ENCODE measurements at regions not wholly inside any gene's neighbourhood (a gene's known extent, or its start where the extent isn't known, plus 50 kb on each side); places are given as distances from the start of the nearest gene placed in this dataset.

- DNase-seq (ENCODE audit: low spot score), result no peak
These were observed 70.4 kb upstream of the FCN1 start for GRCh38 chr9:134987906-134988700.

- DNase-seq (ENCODE audit: low spot score), result no peak
These were observed 71.0 kb upstream of the FCN1 start for GRCh38 chr9:134988706-134989105.

- DNase-seq (ENCODE audit: low spot score), result no peak
These were observed 71.7 kb upstream of the FCN1 start for GRCh38 chr9:134989206-134990065.

GRCh38 chr9:134991808-134992754, 74.4 kb upstream of the FCN1 start:
- no peak for DNase-seq (ENCODE audit: low spot score)

GRCh38 chr9:134992755-134993124, 75.0 kb upstream of the FCN1 start:
- no peak for DNase-seq (ENCODE audit: low spot score)

- no peak for DNase-seq (ENCODE audit: low spot score)
These were observed 75.7 kb upstream of the FCN1 start for GRCh38 chr9:134993416-134993815.

GRCh38 chr9:134993996-134994720, 76.4 kb upstream of the FCN1 start:
- no peak for DNase-seq (ENCODE audit: low spot score)

GRCh38 chr9:134994926-134995791, 77.4 kb upstream of the FCN1 start:
- DNase-seq (ENCODE audit: low spot score), result no peak

- DNase-seq (ENCODE audit: low spot score), result no peak
These were observed 78.0 kb upstream of the FCN1 start for GRCh38 chr9:134995792-134996120.

- no peak for DNase-seq (ENCODE audit: low spot score)
These were observed 79.1 kb upstream of the FCN1 start for GRCh38 chr9:134996591-134997530.

GRCh38 chr9:135000647-135001245, 83.0 kb upstream of the FCN1 start:
- no peak for DNase-seq (ENCODE audit: low spot score)

GRCh38 chr9:135001526-135001925, 83.8 kb upstream of the FCN1 start:
- no peak for DNase-seq (ENCODE audit: low spot score)

- DNase-seq (ENCODE audit: low spot score), result no peak
These were observed 84.6 kb upstream of the FCN1 start for GRCh38 chr9:135002336-135002735.

- no peak for DNase-seq (ENCODE audit: low spot score)
These were observed 84.7 kb upstream of the OLFM1 start for GRCh38 chr9:135002802-135003201.

- DNase-seq (ENCODE audit: low spot score), result no peak
These were observed 82.7 kb upstream of the OLFM1 start for GRCh38 chr9:135004772-135005171.

- DNase-seq (ENCODE audit: low spot score), result no peak
These were observed 80.4 kb upstream of the OLFM1 start for GRCh38 chr9:135006911-135007570.

- DNase-seq (ENCODE audit: low spot score), result no peak
These were observed 79.9 kb upstream of the OLFM1 start for GRCh38 chr9:135007601-135008000.

- no peak for DNase-seq (ENCODE audit: low spot score)
These were observed 79.1 kb upstream of the OLFM1 start for GRCh38 chr9:135008416-135008815.

All from germinal center (tissue), 1 donor.